ENCODE measurements at regions not wholly inside any gene's neighbourhood (a gene's known extent, or its start where the extent isn't known, plus 50 kb on each side); places are given as distances from the start of the nearest gene placed in this dataset.
"Not testable (repeated sequence)": the region's sequence is repeated elsewhere in the genome, so short reads cannot be mapped to it uniquely, and the experiment has no call there.

DNA sequence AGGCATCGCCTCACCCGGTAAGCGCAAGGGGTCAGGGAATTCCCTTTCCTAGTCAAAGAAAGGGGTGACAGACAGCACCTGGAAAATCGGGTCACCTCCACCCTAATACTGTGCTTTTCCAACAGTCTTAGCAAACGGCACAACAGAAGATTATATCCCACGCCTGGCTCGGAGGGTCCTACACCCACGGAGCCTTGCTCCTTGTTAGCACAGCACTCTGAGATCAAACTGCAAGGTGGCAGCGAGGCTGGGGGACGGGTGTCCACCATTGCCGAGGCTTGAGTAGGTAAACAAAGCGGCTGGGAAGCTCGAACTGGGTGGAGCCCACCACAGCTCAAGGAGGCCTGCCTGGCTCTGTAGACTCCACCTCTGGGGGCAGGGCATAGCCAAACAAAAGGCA lies 315.6 kb downstream of the LTN1 start:
- TF ChIP-seq, protein P1, sequence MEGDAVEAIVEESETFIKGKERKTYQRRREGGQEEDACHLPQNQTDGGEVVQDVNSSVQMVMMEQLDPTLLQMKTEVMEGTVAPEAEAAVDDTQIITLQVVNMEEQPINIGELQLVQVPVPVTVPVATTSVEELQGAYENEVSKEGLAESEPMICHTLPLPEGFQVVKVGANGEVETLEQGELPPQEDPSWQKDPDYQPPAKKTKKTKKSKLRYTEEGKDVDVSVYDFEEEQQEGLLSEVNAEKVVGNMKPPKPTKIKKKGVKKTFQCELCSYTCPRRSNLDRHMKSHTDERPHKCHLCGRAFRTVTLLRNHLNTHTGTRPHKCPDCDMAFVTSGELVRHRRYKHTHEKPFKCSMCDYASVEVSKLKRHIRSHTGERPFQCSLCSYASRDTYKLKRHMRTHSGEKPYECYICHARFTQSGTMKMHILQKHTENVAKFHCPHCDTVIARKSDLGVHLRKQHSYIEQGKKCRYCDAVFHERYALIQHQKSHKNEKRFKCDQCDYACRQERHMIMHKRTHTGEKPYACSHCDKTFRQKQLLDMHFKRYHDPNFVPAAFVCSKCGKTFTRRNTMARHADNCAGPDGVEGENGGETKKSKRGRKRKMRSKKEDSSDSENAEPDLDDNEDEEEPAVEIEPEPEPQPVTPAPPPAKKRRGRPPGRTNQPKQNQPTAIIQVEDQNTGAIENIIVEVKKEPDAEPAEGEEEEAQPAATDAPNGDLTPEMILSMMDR (IDR thresholded peaks at IDR 0.05) = not testable (repeated sequence)
- not testable (repeated sequence) for TF ChIP-seq EZH2 (IDR thresholded peaks at IDR 0.05; ENCODE audit: borderline replicate concordance, insufficient read depth, low read depth, low read length, poor library complexity, severe bottlenecking)
